ENCODE measurements at regions not wholly inside any gene's neighbourhood (a gene's known extent, or its start where the extent isn't known, plus 50 kb on each side); places are given as distances from the start of the nearest gene placed in this dataset.
A peak's percentile ranks its signal among the peaks of the same experiment; 100 is the strongest.

GRCh38 chr4:144357975-144358374, 217.5 kb upstream of the GYPA start:
- H3K4me1 Mint-ChIP-seq (ENCODE audit: low read depth) = peaks cover 19% of the 10 kb centered on the region
- ATAC-seq (replicated peaks in 1 of 2) = no peak
- H3K4me3 Mint-ChIP-seq = no peak overlapping the region
- H3K9me3 Mint-ChIP-seq = peaks cover 0 to 3% of the 10 kb centered on the region in 2 donors
- peaks cover 25% of the 10 kb centered on the region for H3K27me3 Mint-ChIP-seq (ENCODE audit: low read depth)
- H3K36me3 Mint-ChIP-seq (ENCODE audit: insufficient read depth in 2 of 2) = no peaks in the 10 kb centered on the region
- no peak for DNase-seq
- H3K27ac Mint-ChIP-seq = peak overlapping the region; percentile 54

GRCh38 chr4:144360146-144360793, 219.8 kb upstream of the GYPA start:
- H3K4me1 Mint-ChIP-seq (ENCODE audit: low read depth) = peaks cover 19% of the 10 kb centered on the region
- no peaks in the 10 kb centered on the region for H3K36me3 Mint-ChIP-seq (ENCODE audit: insufficient read depth in 2 of 2)
- DNase-seq (no peak), ATAC-seq (replicated peaks in 1 of 2) (peak; percentile 84 to 87)
- peaks cover 0 to 3% of the 10 kb centered on the region in 2 donors for H3K9me3 Mint-ChIP-seq
- no peak overlapping the region for H3K4me3 Mint-ChIP-seq
- H3K27me3 Mint-ChIP-seq (ENCODE audit: low read depth) = peaks cover 12% of the 10 kb centered on the region
- H3K27ac Mint-ChIP-seq = no peak overlapping the region

- H3K4me1 Mint-ChIP-seq (ENCODE audit: low read depth) = peaks cover 8% of the 10 kb centered on the region
- no peak overlapping the region for H3K27ac Mint-ChIP-seq
- H3K9me3 Mint-ChIP-seq = peaks cover 0 to 3% of the 10 kb centered on the region in 2 donors
- H3K36me3 Mint-ChIP-seq (ENCODE audit: insufficient read depth in 2 of 2) = no peaks in the 10 kb centered on the region
- no peak overlapping the region for H3K4me3 Mint-ChIP-seq
- DNase-seq (no peak), ATAC-seq (replicated peaks in 1 of 2) (no peak)
- no peaks in the 10 kb centered on the region for H3K27me3 Mint-ChIP-seq (ENCODE audit: low read depth)
These were observed 221.8 kb upstream of the GYPA start for GRCh38 chr4:144362366-144362765.

GRCh38 chr4:144363890-144364289, 223.4 kb upstream of the GYPA start:
- Mint-ChIP-seq H3K4me1 (ENCODE audit: low read depth) (peaks cover 8% of the 10 kb centered on the region), H3K4me3 (no peak overlapping the region), H3K36me3 (ENCODE audit: insufficient read depth in 2 of 2) (no peaks in the 10 kb centered on the region), H3K27ac (no peak overlapping the region), H3K27me3 (ENCODE audit: low read depth) (no peaks in the 10 kb centered on the region), H3K9me3 (peaks cover 0 to 3% of the 10 kb centered on the region in 2 donors)
- DNase-seq (no peak), ATAC-seq (replicated peaks in 1 of 2) (no peak)

- ATAC-seq (replicated peaks in 1 of 2) (no peak), DNase-seq (no peak)
- Mint-ChIP-seq H3K4me1 (ENCODE audit: low read depth) (no peaks in the 10 kb centered on the region), H3K36me3 (ENCODE audit: insufficient read depth in 2 of 2) (no peaks in the 10 kb centered on the region), H3K27me3 (ENCODE audit: low read depth) (no peaks in the 10 kb centered on the region), H3K27ac (no peak overlapping the region), H3K4me3 (no peak overlapping the region), H3K9me3 (no peaks in the 10 kb centered on the region)
These were observed 225.9 kb upstream of the GYPA start for GRCh38 chr4:144366425-144366824.

GRCh38 chr4:144371485-144371884, 231.0 kb upstream of the GYPA start:
- ATAC-seq (replicated peaks in 1 of 2) (no peak), DNase-seq (no peak)
- no peaks in the 10 kb centered on the region for H3K36me3 Mint-ChIP-seq (ENCODE audit: insufficient read depth in 2 of 2)
- H3K4me3 Mint-ChIP-seq = no peak overlapping the region
- no peaks in the 10 kb centered on the region for H3K27me3 Mint-ChIP-seq (ENCODE audit: low read depth)
- no peaks in the 10 kb centered on the region for H3K9me3 Mint-ChIP-seq
- H3K27ac Mint-ChIP-seq = no peak overlapping the region
- H3K4me1 Mint-ChIP-seq (ENCODE audit: low read depth) = no peaks in the 10 kb centered on the region

- H3K4me3 Mint-ChIP-seq = no peak overlapping the region
- no peak for DNase-seq
- no peaks in the 10 kb centered on the region for H3K36me3 Mint-ChIP-seq (ENCODE audit: insufficient read depth in 2 of 2)
These were observed 233.5 kb upstream of the GYPA start for GRCh38 chr4:144374065-144374464.

GRCh38 chr4:144376866-144377265, 236.3 kb upstream of the GYPA start:
- H3K36me3 Mint-ChIP-seq (ENCODE audit: insufficient read depth in 2 of 2) = no peaks in the 10 kb centered on the region
- H3K9me3 Mint-ChIP-seq = no peaks in the 10 kb centered on the region
- no peak overlapping the region for H3K4me3 Mint-ChIP-seq
- no peaks in the 10 kb centered on the region for H3K27me3 Mint-ChIP-seq (ENCODE audit: low read depth)
- DNase-seq = no peak
- ATAC-seq (replicated peaks in 1 of 2) = no peak
- H3K4me1 Mint-ChIP-seq (ENCODE audit: low read depth) = no peaks in the 10 kb centered on the region
- no peak overlapping the region for H3K27ac Mint-ChIP-seq

More at GRCh38 chr4:144374065-144374464, 233.5 kb upstream of the GYPA start:
- no peaks in the 10 kb centered on the region for H3K4me1 Mint-ChIP-seq (ENCODE audit: low read depth)
- peak; percentile 35 to 41 for ATAC-seq (replicated peaks in 1 of 2)
- H3K27ac Mint-ChIP-seq = no peak overlapping the region
- no peaks in the 10 kb centered on the region for H3K9me3 Mint-ChIP-seq
- no peaks in the 10 kb centered on the region for H3K27me3 Mint-ChIP-seq (ENCODE audit: low read depth)

- Mint-ChIP-seq H3K27me3 (ENCODE audit: low read depth) (no peaks in the 10 kb centered on the region), H3K4me3 (no peak overlapping the region), H3K36me3 (ENCODE audit: insufficient read depth in 2 of 2) (peaks cover 0 to 3% of the 10 kb centered on the region in 2 donors), H3K27ac (no peak overlapping the region), H3K4me1 (ENCODE audit: low read depth) (no peaks in the 10 kb centered on the region), H3K9me3 (peaks cover 7 to 16% of the 10 kb centered on the region in 2 donors)
- DNase-seq = no peak
- no peak for ATAC-seq (replicated peaks in 1 of 2)
These were observed 243.9 kb upstream of the GYPA start for GRCh38 chr4:144384408-144384807.

GRCh38 chr4:144399927-144400326, 246.0 kb upstream of the HHIP start:
- no peak for ATAC-seq (replicated peaks in 1 of 2)

GRCh38 chr4:144402176-144402575, 243.8 kb upstream of the HHIP start:
- Mint-ChIP-seq H3K36me3 (ENCODE audit: insufficient read depth in 2 of 2) (no peaks in the 10 kb centered on the region), H3K4me3 (no peak overlapping the region), H3K27me3 (ENCODE audit: low read depth) (no peaks in the 10 kb centered on the region), H3K27ac (no peak overlapping the region), H3K9me3 (peaks cover 0 to 1% of the 10 kb centered on the region in 2 donors), H3K4me1 (ENCODE audit: low read depth) (no peaks in the 10 kb centered on the region)
- ATAC-seq (replicated peaks in 1 of 2) (no peak), DNase-seq (no peak)

More at GRCh38 chr4:144399927-144400326, 246.0 kb upstream of the HHIP start:
- Mint-ChIP-seq H3K4me3 (no peak overlapping the region), H3K9me3 (peaks cover 0 to 1% of the 10 kb centered on the region in 2 donors), H3K36me3 (ENCODE audit: insufficient read depth in 2 of 2) (no peaks in the 10 kb centered on the region), H3K27me3 (ENCODE audit: low read depth) (no peaks in the 10 kb centered on the region), H3K27ac (no peak overlapping the region), H3K4me1 (ENCODE audit: low read depth) (no peaks in the 10 kb centered on the region)
- DNase-seq = no peak

GRCh38 chr4:144402999-144403398, 243.0 kb upstream of the HHIP start:
- Mint-ChIP-seq H3K4me3 (no peak overlapping the region), H3K9me3 (peaks cover 0 to 1% of the 10 kb centered on the region in 2 donors), H3K36me3 (ENCODE audit: insufficient read depth in 2 of 2) (no peaks in the 10 kb centered on the region), H3K27me3 (ENCODE audit: low read depth) (no peaks in the 10 kb centered on the region), H3K4me1 (ENCODE audit: low read depth) (no peaks in the 10 kb centered on the region), H3K27ac (no peak overlapping the region)
- ATAC-seq (replicated peaks in 1 of 2) (no peak), DNase-seq (no peak)

- Mint-ChIP-seq H3K27me3 (ENCODE audit: low read depth) (no peaks in the 10 kb centered on the region), H3K4me3 (no peak overlapping the region), H3K36me3 (ENCODE audit: insufficient read depth in 2 of 2) (no peaks in the 10 kb centered on the region), H3K27ac (no peak overlapping the region), H3K9me3 (no peaks in the 10 kb centered on the region), H3K4me1 (ENCODE audit: low read depth) (no peaks in the 10 kb centered on the region)
- no peak for DNase-seq
- ATAC-seq (replicated peaks in 1 of 2) = no peak
These were observed 242.1 kb upstream of the HHIP start for GRCh38 chr4:144403893-144404292.

- Mint-ChIP-seq H3K4me1 (ENCODE audit: low read depth) (no peaks in the 10 kb centered on the region), H3K36me3 (ENCODE audit: insufficient read depth in 2 of 2) (no peaks in the 10 kb centered on the region), H3K4me3 (no peak overlapping the region), H3K9me3 (peaks cover 0 to 2% of the 10 kb centered on the region in 2 donors), H3K27ac (no peak overlapping the region), H3K27me3 (ENCODE audit: low read depth) (no peaks in the 10 kb centered on the region)
- DNase-seq (no peak), ATAC-seq (replicated peaks in 1 of 2) (no peak)
These were observed 236.4 kb upstream of the HHIP start for GRCh38 chr4:144409525-144409924.
